ENCODE measurements at regions not wholly inside any gene's neighbourhood (a gene's known extent, or its start where the extent isn't known, plus 50 kb on each side); places are given as distances from the start of the nearest gene placed in this dataset.

DNA sequence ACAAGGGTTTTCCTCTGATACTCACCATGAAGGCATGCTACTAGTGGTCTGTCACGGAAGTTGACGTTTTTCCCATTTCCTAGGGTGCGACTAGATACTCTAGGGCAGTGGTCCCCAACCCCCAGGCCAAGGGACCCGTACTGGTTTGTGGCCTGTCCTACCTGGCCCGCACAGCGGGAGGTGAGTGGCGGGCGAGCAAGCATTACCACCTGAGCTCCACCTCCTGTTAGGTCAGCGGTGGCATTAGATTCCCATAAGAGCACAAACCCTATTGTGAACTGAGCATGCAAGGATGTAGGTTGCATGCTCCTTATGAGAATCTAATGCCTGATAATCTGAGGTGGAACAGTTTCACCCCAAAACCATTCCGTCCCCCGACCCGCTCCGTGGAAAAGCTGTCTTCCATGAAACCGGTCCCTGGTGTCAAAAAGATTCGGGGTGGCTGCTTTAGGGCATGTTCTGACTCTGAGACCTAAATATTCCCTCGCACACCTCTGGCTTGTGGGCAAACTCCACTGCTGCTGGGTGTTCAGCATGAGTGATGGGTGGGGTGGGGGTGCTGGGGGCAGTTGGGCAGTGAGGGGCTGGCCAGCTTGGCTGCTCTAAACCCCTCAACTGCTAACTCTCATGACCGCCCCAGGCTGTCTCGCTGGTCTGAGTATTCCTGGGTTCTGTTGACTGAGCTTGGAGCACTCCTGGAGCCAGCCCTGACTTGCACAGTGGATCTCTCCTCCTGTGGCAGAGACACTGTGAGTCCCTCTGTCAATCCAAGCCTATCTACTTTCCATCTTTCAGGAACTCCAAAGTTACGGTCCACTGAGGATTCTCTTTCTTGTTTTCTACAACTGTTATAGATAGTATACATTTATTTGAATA, 78.3 kb upstream of the NEK6 start:
- DNase-seq: no peak

DNA sequence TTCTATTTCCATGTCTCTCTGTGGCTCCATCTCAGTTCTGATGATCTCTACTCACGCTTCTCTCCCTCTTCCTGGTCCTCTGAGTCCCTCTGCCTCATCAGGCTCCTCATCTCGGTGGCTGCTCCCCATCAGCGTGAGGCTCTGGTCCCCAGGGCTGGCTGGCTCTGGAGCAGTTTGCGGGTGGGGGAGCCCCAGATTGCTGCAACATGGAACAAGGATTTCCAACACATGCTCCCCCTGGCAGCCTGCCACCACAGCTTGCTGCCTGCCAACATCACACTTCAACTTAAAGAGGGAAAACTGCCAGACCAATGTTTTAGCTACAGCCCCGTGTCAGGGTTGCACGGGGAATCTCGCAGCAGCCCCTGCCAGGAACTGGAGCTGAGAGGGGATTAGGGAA, 77.2 kb upstream of the NEK6 start:
- DNase-seq: peak; percentile 81

DNA sequence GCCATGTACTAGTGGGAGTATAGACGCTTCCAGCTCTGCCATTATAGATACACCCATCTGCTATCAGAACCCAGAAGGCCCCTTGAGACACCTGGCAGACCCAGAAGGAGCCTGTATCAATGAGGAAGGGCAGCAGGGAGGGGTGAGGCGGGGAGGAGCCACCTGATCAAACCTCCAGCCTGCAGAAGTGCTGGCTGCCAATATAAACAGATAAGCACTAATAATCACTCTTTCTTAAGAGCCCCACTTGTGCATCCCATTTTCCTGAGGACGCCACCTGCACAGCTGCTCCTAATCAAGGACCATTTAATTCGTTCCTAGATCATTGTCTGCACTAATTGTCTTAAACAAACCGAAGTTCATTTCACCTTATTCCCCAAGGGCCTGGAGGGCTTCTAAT, 75.0 kb upstream of the NEK6 start:
- DNase-seq: peak; percentile 59

DNA sequence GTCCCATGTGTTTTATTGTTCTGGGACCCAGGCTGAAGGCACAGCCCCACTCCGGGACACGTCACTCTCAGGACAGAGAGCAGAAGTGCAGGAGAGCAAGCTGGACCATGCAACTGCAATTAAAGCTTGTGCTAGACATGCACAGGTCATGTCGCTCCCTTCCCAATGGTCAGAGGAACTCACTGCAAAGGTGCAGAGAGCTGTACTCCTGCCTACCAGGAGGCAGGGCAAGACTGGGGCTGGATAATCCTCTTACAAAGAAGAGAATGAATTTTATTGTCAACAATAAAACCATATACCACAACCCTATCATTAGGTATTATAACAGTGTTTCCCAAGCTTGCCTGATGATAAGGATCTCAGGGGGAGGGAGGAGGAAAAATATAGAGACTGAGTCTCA, 74.0 kb upstream of the NEK6 start:
- no peak for DNase-seq

DNA sequence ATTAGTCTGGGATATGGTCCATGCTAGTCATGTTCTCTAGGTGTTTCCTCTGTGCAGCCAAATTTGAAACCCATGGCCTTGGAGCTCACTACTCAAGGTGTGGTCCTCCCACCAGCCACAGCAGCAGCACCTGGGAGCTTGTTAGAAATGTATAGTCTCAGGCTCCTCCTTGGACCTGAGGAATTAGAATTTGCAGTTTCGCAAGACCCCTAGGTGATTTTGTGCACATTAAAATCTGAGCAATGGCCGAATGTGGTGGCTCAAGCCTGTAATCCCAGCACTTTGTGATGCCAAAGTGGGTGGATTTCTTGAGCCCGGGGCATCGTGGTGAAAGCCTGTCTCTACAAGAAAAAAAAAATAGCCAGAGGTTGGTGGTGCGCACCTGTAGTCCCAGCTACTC, 72.3 kb upstream of the NEK6 start:
- DNase-seq: no peak

DNA sequence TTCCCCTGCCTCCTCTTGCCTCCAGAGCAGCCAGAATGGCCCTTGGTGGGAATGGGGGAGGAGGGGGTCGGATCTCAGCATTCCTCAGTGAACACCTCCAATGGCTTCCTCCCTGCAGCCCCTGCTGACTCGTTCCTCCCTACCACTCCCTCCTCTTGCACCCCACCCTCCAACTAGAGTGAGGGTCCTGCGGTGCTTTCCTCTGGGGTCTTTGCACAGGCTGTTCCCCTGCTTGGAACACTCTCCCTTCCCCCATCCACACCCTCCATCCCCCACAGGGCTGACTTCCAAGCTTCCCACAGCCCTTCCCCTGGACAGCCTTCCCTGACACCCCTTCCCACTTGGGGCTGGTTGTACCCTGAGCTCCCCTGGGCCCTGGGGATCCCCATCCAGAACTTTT, 70.4 kb upstream of the NEK6 start:
- no peak for DNase-seq

DNA sequence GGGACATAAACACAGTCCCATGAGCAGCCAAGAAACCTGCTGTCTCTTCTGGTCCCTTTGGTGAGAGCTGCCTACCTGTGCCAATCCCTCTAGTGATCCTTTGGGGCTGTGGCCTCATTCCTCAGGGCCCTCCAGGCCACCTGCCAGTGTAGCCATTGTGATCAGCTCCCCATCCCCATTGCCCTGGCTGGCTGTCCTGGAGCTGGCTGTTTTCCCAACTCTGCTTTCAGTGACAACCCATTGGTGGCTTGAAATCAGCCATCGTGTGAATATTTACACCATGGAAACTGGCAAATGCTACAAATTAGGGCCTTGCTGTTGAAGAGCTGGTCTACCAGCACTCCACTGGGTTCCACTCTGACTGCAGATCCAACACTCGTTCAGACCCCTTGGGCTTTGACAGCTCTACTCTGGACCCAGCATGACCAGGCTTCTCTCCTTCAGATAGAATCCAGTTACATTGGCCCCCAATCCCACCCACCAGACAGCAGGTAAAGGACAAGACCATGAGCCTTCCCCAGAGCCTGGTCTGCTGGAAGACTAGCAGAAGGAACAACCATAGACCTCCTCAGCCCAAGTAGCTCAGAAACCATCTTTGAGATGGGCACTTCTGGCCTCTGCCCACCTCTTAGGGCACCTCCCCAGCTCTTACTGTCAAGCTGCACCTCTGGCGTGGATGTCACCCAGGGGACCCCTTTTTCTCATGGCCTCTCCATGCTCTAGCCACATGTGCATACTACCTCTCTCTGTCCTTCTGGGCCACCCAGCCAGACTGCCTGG, 69.2 kb upstream of the NEK6 start:
- DNase-seq: no peak

DNA sequence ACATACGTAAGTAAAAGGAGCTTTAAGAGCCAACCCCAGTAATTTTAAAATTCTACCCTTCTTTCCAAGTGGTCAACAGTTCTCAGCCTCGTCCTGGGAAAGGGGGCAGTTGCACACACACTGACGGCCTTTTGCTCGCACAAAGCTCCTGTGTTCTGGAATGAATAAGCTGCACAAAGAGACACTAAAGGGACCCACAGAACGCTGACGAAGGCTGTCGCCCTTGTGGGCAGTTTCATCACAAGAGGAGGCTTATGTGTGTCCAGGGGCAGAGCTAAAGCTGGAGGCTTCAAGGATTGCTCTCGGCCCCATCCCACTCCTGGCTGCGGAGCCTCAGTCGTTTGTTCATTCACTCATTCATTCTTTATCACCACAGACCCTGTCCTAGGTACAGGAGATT, 67.0 kb upstream of the NEK6 start:
- DNase-seq: no peak

DNA sequence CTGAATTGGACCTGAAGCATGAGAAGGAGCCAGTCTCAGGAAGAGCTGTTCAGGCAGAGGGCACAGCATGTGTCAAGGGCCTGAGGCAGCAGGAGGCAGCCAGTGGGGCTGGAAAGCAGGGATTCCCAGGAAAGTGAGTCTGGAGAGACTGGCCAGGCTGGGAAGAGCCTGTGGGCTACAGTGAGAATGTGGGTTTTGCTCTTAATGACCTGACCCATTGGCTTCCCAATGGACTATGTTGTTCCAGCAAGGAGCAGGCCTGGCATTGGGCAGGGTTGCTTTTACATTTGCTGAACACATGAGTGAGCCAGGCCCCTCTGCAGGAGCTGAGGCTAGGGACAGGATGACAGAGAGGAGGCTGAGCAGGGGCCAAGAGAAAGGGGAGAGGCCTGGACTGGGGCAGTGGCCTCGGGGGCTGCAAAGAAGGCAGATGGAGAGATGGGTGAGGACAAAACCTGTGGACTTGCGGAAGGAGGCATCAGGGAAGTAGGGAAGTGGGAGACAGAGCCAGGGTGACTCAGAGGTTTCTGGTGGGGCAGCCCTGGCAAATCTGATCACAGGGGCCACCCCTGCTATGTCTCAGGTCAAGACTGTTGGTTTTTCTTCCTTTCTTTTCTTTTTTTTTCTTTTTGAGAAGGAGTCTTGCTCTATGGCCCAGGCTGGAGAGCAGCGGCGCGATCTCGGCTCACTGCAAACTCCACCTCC, 65.9 kb upstream of the NEK6 start:
- DNase-seq: no peak

DNA sequence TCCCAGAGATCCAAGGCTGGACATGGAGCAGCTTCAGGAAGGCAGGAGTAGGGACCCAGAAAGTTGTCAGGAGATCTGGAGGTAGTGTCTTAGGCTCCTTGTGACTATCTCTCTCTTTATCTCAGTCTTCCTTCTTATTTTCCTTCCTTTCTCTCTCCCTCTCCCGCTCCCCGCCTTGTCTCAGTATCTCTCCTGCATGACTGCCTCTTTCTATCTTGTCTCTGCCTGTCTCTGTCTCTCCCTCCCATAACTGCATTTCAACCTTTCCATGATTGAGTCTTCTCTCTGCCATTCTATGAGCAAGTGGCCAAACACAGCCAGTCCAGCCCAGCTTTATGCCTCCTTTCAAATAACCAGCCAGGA, 61.0 kb upstream of the NEK6 start:
- no peak for DNase-seq

DNA sequence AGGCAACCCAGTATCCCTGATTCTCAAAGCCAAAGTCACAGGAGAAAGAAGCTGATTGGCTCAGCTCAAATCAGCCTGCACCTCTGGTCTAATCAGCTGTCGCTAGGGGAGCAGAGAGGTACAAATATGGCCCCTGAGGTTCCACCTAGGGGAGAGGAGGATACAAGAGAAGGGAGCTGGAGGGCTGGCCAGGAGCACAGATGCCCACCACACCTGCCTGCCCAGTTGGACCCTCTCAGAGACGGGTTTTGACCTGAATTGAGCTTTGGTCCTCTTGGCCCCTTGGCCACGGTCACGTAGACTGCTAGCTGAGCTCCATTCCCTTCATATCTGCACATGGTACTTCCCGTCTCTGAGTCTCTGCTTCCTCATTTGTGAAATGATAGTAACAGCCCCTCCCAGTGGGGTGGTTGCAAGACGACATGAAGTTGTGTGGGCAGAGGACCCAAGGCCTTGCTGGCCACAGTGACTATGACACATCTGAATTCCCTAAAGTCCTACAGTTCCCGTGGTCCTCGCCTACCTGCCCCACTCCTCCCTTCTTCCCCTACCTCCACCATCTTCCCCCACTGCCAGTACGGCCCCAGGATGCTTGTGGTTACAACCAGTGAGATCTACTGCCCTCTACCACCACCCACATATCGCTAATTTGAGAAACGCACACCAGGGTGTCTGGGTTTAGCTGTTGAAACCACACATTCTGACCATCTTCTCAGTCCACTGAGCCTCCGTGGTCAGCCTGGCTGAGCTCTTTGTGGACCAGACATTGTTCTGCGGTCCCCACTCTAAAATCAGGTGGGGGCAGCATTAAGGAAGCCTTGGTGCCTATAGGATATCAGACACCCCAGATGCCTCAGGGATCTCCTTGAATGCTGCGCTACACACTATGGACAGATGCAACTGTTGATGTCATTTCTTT, 60.3 kb upstream of the NEK6 start:
- no peak for DNase-seq

DNA sequence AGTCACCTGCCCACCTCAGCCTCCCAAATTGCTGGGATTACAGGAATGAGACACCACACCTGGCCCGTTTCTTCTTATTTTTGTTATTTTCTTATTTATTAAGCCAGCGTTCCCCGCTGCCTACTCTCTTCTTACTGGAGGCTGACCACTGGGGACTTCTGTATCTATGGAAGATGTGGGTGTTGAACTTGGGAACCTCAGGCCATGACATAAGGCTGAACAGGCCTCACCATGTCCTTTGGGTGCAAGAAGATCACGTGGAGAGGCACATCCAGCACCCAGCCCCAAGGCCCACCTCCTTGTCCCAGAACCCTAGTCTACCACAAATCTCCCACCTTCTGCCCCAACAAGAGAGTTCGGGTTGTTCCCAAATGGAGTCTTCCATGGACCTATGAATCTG, 59.4 kb upstream of the NEK6 start:
- no peak for DNase-seq

DNA sequence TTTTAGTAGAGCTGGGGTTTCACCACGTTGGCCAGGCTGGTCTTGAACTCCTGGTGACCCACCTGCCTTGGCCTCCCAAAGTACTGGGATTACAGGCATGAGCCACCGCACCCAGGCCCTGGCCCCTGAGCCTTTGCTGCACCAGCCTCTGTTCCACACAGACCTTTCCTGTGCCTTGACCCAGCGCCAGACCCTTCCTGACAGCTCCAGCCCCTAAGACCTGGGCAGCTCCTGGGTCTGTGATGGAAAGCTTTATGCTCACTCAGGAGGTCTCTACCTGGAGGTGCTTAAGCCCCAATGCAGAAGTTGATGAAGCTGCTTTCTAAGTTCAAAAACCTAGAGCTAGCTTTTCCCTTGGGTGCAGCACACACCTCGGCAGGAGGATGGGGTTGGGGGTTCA, 58.8 kb upstream of the NEK6 start:
- no peak for DNase-seq

DNA sequence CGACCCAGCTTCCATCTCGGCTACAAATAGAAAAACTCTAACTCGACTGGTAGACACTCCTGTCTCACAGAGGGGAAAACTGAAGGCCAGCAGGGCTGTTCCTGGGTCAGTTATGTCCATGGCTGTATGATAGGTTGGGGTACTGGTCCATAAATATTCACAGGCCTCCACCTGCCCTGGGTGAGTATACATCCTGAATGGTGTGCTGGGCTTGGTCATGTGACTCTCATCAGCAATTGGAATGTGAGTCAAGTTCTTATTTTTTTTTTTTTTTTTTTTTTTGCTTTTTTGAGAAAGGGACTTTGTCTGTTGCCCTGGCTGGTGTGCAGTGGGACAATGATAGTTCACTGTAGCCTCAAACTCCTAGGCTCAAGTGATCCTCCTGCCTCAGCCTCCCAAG, 58.3 kb upstream of the NEK6 start:
- DNase-seq: no peak

DNA sequence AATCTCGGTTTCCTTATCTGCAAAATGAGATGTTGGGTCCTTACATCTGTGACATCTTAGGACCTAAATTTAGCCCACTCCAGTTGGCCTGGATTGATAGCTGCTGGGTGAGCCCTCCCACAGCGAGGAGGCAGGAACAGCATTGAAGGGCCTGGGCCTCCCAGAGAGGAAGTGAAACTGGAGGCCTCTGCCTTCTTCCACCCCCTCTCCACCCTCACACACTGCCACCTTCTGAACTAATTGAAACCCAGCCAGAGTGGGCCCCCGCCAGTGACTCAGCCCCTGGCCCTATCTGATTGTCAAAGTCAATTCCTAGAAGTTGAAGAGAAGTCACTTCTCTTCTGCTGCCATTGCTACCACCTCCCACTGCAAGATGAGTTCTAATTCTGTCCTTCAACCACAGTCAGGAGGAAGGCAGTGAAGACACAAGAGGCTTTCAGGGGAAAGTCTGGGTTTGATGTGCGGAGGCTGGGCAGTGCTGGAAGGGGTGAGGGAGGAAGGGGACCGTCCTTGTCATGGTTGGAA, 55.2 kb upstream of the NEK6 start:
- DNase-seq: no peak

DNA sequence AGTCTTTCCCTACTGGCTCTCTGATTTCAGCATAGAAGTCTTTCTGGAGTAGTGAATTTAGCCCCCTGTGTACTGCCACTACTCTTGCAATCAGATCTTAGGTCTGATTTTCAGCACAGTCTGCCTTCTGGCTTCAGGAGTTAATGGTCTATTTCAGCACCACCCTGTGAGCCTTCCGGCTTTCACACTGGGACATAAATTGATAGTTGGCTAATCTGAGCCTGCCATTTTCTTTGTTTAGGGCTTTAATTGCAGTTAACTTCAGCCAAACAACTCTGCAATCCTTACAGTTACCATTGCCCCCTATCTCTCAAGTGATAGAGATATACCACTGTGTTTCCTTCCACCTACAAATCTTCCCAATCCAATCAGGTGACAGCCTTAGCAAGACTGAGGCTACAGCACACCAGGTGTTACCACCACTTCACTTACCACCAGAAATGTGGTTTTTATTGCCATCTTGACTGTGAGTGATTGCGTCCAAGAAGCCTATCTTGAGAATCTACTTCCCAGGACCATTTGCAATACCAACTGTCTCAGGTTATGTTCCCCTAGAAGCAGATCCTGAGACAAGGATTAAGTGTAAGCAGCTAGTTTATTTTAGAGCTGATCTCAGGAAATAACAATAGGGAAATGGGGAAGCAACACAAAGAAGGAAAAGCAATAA, 51.9 kb upstream of the NEK6 start:
- no peak for DNase-seq

DNA sequence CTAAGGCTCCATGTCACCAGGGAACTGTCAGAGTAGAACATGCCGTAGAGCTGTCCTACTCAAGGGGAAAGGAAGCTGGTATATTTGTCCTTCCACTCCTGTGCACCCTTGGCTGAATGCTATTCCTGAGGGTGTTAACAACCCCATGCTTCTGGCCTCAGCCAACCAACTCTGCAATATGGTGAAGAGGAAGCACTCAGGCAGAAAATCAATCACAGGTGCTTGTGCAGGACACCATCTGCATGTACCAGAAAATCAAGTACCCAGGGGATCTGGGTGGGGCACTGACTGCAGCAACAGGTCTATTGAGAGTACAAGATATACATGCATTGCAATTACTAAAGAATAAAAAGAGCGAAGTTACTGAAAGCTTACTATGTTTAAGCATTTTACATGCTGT, 51.4 kb upstream of the NEK6 start:
- no peak for DNase-seq
